ENCODE measurements at regions not wholly inside any gene's neighbourhood (a gene's known extent, or its start where the extent isn't known, plus 50 kb on each side); places are given as distances from the start of the nearest gene placed in this dataset.

DNA sequence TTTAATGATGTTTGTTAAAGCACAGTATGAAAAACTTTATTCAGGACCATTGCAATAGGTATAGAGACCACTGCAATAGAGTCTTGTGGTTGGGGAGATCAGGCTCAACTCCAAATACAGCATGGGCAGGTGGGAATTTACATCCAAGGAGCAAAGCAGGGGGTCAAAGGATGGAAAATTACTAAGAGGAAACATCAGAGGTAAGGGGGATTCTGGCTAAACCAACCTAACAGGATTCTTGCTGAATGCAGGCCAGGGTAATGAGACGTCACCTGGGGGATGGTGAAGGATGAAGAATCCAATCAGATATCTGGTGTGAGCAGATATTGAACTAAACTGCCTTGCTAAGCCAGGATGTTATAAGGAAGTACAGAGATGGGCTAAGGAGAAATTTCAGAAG is 126.6 kb upstream of the MIR17HG start:
- no peak for TF ChIP-seq POLR2AphosphoS5 (IDR thresholded peaks at IDR 0.05; ENCODE audit: control insufficient read depth, insufficient read depth, low read depth, low read length)
- TF ChIP-seq RFX7 (CRISPR knock-in tag; IDR thresholded peaks at IDR 0.05), result no peak
- TF ChIP-seq HMG20B (CRISPR knock-in tag; IDR thresholded peaks at IDR 0.05), result no peak
- no peak for TF ChIP-seq TAF1 (IDR thresholded peaks at IDR 0.05; ENCODE audit: control insufficient read depth, extremely low read depth, insufficient read depth, low read length, severe bottlenecking)
- TF ChIP-seq, protein P1, sequence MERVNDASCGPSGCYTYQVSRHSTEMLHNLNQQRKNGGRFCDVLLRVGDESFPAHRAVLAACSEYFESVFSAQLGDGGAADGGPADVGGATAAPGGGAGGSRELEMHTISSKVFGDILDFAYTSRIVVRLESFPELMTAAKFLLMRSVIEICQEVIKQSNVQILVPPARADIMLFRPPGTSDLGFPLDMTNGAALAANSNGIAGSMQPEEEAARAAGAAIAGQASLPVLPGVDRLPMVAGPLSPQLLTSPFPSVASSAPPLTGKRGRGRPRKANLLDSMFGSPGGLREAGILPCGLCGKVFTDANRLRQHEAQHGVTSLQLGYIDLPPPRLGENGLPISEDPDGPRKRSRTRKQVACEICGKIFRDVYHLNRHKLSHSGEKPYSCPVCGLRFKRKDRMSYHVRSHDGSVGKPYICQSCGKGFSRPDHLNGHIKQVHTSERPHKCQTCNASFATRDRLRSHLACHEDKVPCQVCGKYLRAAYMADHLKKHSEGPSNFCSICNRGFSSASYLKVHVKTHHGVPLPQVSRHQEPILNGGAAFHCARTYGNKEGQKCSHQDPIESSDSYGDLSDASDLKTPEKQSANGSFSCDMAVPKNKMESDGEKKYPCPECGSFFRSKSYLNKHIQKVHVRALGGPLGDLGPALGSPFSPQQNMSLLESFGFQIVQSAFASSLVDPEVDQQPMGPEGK (CRISPR knock-in tag; IDR thresholded peaks at IDR 0.05; ENCODE audit: borderline replicate concordance), result no peak
- no peak for TF ChIP-seq MCM3 (IDR thresholded peaks at IDR 0.05)
- no peak for TF ChIP-seq ZFX (CRISPR knock-in tag; IDR thresholded peaks at IDR 0.05)
- TF ChIP-seq ZBED1 (IDR thresholded peaks at IDR 0.05), result no peak
- no peak for TF ChIP-seq KDM5B (IDR thresholded peaks at IDR 0.05; ENCODE audit: insufficient replicate concordance, low read depth, low read length)
- TF ChIP-seq, protein P2, sequence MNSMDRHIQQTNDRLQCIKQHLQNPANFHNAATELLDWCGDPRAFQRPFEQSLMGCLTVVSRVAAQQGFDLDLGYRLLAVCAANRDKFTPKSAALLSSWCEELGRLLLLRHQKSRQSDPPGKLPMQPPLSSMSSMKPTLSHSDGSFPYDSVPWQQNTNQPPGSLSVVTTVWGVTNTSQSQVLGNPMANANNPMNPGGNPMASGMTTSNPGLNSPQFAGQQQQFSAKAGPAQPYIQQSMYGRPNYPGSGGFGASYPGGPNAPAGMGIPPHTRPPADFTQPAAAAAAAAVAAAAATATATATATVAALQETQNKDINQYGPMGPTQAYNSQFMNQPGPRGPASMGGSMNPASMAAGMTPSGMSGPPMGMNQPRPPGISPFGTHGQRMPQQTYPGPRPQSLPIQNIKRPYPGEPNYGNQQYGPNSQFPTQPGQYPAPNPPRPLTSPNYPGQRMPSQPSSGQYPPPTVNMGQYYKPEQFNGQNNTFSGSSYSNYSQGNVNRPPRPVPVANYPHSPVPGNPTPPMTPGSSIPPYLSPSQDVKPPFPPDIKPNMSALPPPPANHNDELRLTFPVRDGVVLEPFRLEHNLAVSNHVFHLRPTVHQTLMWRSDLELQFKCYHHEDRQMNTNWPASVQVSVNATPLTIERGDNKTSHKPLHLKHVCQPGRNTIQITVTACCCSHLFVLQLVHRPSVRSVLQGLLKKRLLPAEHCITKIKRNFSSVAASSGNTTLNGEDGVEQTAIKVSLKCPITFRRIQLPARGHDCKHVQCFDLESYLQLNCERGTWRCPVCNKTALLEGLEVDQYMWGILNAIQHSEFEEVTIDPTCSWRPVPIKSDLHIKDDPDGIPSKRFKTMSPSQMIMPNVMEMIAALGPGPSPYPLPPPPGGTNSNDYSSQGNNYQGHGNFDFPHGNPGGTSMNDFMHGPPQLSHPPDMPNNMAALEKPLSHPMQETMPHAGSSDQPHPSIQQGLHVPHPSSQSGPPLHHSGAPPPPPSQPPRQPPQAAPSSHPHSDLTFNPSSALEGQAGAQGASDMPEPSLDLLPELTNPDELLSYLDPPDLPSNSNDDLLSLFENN (IDR thresholded peaks at IDR 0.05; ENCODE audit: low read depth in 2 of 2, low read length in 2 of 2), result no peak
- TF ChIP-seq, protein P3, sequence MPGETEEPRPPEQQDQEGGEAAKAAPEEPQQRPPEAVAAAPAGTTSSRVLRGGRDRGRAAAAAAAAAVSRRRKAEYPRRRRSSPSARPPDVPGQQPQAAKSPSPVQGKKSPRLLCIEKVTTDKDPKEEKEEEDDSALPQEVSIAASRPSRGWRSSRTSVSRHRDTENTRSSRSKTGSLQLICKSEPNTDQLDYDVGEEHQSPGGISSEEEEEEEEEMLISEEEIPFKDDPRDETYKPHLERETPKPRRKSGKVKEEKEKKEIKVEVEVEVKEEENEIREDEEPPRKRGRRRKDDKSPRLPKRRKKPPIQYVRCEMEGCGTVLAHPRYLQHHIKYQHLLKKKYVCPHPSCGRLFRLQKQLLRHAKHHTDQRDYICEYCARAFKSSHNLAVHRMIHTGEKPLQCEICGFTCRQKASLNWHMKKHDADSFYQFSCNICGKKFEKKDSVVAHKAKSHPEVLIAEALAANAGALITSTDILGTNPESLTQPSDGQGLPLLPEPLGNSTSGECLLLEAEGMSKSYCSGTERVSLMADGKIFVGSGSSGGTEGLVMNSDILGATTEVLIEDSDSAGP (CRISPR knock-in tag; IDR thresholded peaks at IDR 0.05), result no peak
- no peak for TF ChIP-seq CBX5 (IDR thresholded peaks at IDR 0.05; ENCODE audit: borderline replicate concordance, low read depth)
- no peak for TF ChIP-seq EP300 (IDR thresholded peaks at IDR 0.05; ENCODE audit: low read length)
- no peak for TF ChIP-seq POLR2A (conservative IDR thresholded peaks at IDR 0.05)

Measured in K562 (cell line).